GM12872 (cell line): ENCODE measurements at regions not wholly inside any gene's neighbourhood (a gene's known extent, or its start where the extent isn't known, plus 50 kb on each side); places are given as distances from the start of the nearest gene placed in this dataset.

Source experiments
- CTCF ChIP-seq: IDR thresholded peaks from 3 replicates; pipeline ENCODE4 v1.5.1; 2011; ENCODE audit warnings: low read depth, mild to moderate bottlenecking, low read length, moderate library complexity; ENCODE audit not compliant: insufficient read depth

GRCh38 chr4:52201715-52202114 is 150.6 kb downstream of the SPATA18 start:
- no peak for TF ChIP-seq CTCF

- TF ChIP-seq CTCF, result no peak
Measured at GRCh38 chr4:52202251-52202779, 151.2 kb downstream of the SPATA18 start.

- no peak for TF ChIP-seq CTCF
Measured at GRCh38 chr4:52202931-52203330, 151.8 kb downstream of the SPATA18 start.

GRCh38 chr4:52203351-52203750 is 152.2 kb downstream of the SPATA18 start:
- TF ChIP-seq CTCF, result no peak

GRCh38 chr4:52204921-52205320 is 153.8 kb downstream of the SPATA18 start:
- no peak for TF ChIP-seq CTCF

- no peak for TF ChIP-seq CTCF
Measured at GRCh38 chr4:52212702-52213101, 161.6 kb downstream of the SPATA18 start.

- TF ChIP-seq CTCF, result no peak
Measured at GRCh38 chr4:52231526-52231925, 180.4 kb downstream of the SPATA18 start.
